K562 (cell line): ENCODE measurements at regions not wholly inside any gene's neighbourhood (a gene's known extent, or its start where the extent isn't known, plus 50 kb on each side); places are given as distances from the start of the nearest gene placed in this dataset.

ENCODE experiments used
- ATAC-seq: fragments of 200-7000 bp; cut with Tn5 transposase; 3 replicates; pipeline ENCODE4 v1.9.1; 2020; ENCODE audit warnings: moderate library complexity
- BruUV-seq: library from RNA; stranded (reverse); fragments of 400-500 nt; replicated peaks from 2 replicates; lab custom pipeline; 2021; lab: Mats Ljungman, UMichigan
- CTCF ChIA-PET: fragments of 300-600 bp; formaldehyde crosslinking; extraction: SDS; loops from one replicate; lab custom pipeline; 2021; ENCODE audit warnings: low intra/inter-chr PET ratio; lab: Yijun Ruan, JAX
- POLR2A ChIA-PET: fragments of 300-600, 350-650 bp; sonication (Branson Sonifier 250); formaldehyde crosslinking; extraction: SDS; loops from one replicate; lab custom pipeline; 2021; ENCODE audit warnings: antibody characterized with exemption, inconsistent platforms; lab: Yijun Ruan, JAX
- DNase-seq, 4 experiments: peaks; one replicate each; pipeline versions ENCODE4 v3.0.0 to v3.0.0-alpha.2; 2011 to 2018; ENCODE audit warnings: low spot score in 3 of 4, mixed read lengths in 3 of 4; ENCODE audit errors: extremely low read depth in 1 of 4
- FAIRE-seq: peaks from 2 replicates; lab custom pipeline; 2011; peaks lifted over from hg19 to GRCh38; lab: Jason Lieb, UNC
- H2AFZ ChIP-seq: 2 replicates; pipeline ENCODE4 v1.6.0; 2011; ENCODE audit warnings: low read depth, low read length, control low read depth, inconsistent platforms
- H3K27ac ChIP-seq: fragments of 200-600 bp; 3 replicates; pipeline ENCODE4 v1.8.0; 2011; ENCODE audit warnings: low read depth, mild to moderate bottlenecking, control low read depth, inconsistent platforms, low read length, moderate library complexity, mixed read lengths; ENCODE audit errors: extremely low read depth
- H3K27me3 ChIP-seq, 2 experiments: fragments of 300-600 bp in 1 of 2; 2 replicates in 1 of 2; 3 replicates in 1 of 2; pipeline versions ENCODE4 v1.6.0 to v1.8.0; 2011; ENCODE audit warnings: inconsistent platforms in 2 of 2, low read length in 2 of 2, mild to moderate bottlenecking in 1 of 2, mixed read lengths in 1 of 2, moderate library complexity in 1 of 2; ENCODE audit not compliant: control insufficient read depth in 2 of 2, insufficient read depth in 2 of 2
- H3K36me3 ChIP-seq: fragments of 300-600 bp; 3 replicates; pipeline ENCODE4 v1.8.0; 2011; ENCODE audit warnings: mild to moderate bottlenecking, low read length, inconsistent platforms; ENCODE audit not compliant: control insufficient read depth, insufficient read depth
- H3K4me1 ChIP-seq, 2 experiments: fragments of 200-600 bp in 1 of 2; replicated peaks in 1 of 2; 2 replicates in 1 of 2; 3 replicates in 1 of 2; pipeline versions ENCODE4 v1.5.1 to v1.8.0; 2011; ENCODE audit warnings: inconsistent platforms in 2 of 2, low read length in 2 of 2, mild to moderate bottlenecking in 1 of 2, mixed read lengths in 1 of 2, moderate library complexity in 1 of 2; ENCODE audit not compliant: control insufficient read depth in 2 of 2, insufficient read depth in 2 of 2
- H3K4me2 ChIP-seq: 2 replicates; pipeline ENCODE4 v1.6.1; 2011; ENCODE audit warnings: low read length, control low read depth, inconsistent platforms, mixed read lengths; ENCODE audit not compliant: insufficient read depth
- H3K4me3 ChIP-seq: fragments of 200-600 bp; sonication (generic), shearing (Covaris generic); 2 replicates; pipeline ENCODE4 v1.5.1; 2016; ENCODE audit warnings: control low read depth, inconsistent platforms
- H3K79me2 ChIP-seq: fragments of 200-600 bp; 3 replicates; pipeline ENCODE4 v1.8.0; 2011; ENCODE audit warnings: low read length, inconsistent platforms; ENCODE audit not compliant: control insufficient read depth, insufficient read depth
- H3K9ac ChIP-seq, 2 experiments: 2 replicates each; pipeline versions ENCODE4 v1.6.0 to v1.6.1; 2011; ENCODE audit warnings: low read depth in 2 of 2, low read length in 2 of 2, control low read depth in 1 of 2, inconsistent platforms in 1 of 2, mild to moderate bottlenecking in 1 of 2, mixed read lengths in 1 of 2; ENCODE audit not compliant: insufficient read depth in 1 of 2
- H3K9me1 ChIP-seq: one replicate; pipeline ENCODE4 v1.6.0; 2011; ENCODE audit warnings: inconsistent platforms, mild to moderate bottlenecking, low read length, moderate library complexity; ENCODE audit not compliant: control insufficient read depth, insufficient read depth
- H3K9me3 ChIP-seq: replicated peaks from 2 replicates; pipeline ENCODE4 v1.5.1; 2011; ENCODE audit warnings: low read depth, low read length, inconsistent platforms; ENCODE audit not compliant: control insufficient read depth, insufficient read depth
- H4K20me1 ChIP-seq: replicated peaks from 2 replicates; pipeline ENCODE4 v1.6.1; 2011; ENCODE audit warnings: low read length, inconsistent platforms, mixed read lengths; ENCODE audit not compliant: control insufficient read depth, insufficient read depth
- CREBBP ChIP-seq: IDR thresholded peaks from one replicate; pipeline ENCODE4 v1.6.1; 2012; ENCODE audit warnings: low read depth, mild to moderate bottlenecking, control low read depth, inconsistent platforms, low read length
- FOXA1 ChIP-seq: fragments of 450-650 bp; IDR thresholded peaks from 2 replicates; pipeline ENCODE4 v1.6.1; 2016; ENCODE audit warnings: mild to moderate bottlenecking, borderline replicate concordance
- GATAD2B ChIP-seq: fragments of 450-650 bp; IDR thresholded peaks from 2 replicates; pipeline ENCODE4 v1.6.1; 2017; ENCODE audit warnings: mild to moderate bottlenecking, borderline replicate concordance
- NFE2L1 ChIP-seq: fragments of 450-650 bp; IDR thresholded peaks from 2 replicates; pipeline ENCODE4 v1.6.1; 2016; ENCODE audit warnings: missing genetic modification characterization, low read depth, mild to moderate bottlenecking, missing compliant biosample characterization, moderate library complexity, borderline replicate concordance
- NR1H2 ChIP-seq: sonication (generic); formaldehyde crosslinking; IDR thresholded peaks from 2 replicates; pipeline ENCODE4 v1.4.0; 2020; ENCODE audit warnings: mild to moderate bottlenecking, missing genetic modification reagents
- NR2C2 ChIP-seq, 2 experiments: fragments of 200-800 bp in 1 of 2; sonication (Bioruptor generic) in 1 of 2; sonication (generic) in 1 of 2; formaldehyde crosslinking in 1 of 2; IDR thresholded peaks; 2 replicates each; pipeline versions ENCODE4 v1.6.1 to v1.8.0; 2016 to 2022; ENCODE audit warnings: mild to moderate bottlenecking in 1 of 2, missing compliant biosample characterization in 1 of 2, missing genetic modification characterization in 1 of 2, missing genetic modification reagents in 1 of 2
- STAT5B ChIP-seq: fragments of 250-450 bp; sonication (Bioruptor Pico); IDR thresholded peaks from 2 replicates; pipeline ENCODE4 v1.8.0; 2021; ENCODE audit warnings: mild to moderate bottlenecking, inconsistent platforms
- TCF3 ChIP-seq: sonication (generic); formaldehyde crosslinking; IDR thresholded peaks from 2 replicates; pipeline ENCODE4 v1.4.0; 2020; ENCODE audit warnings: mild to moderate bottlenecking, missing genetic modification reagents
- XRCC3 ChIP-seq: fragments of 450-650 bp; IDR thresholded peaks from 2 replicates; pipeline ENCODE4 v1.6.1; 2017; ENCODE audit warnings: mild to moderate bottlenecking, moderate library complexity
- ZC3H8 ChIP-seq: fragments of 450-650 bp; IDR thresholded peaks from 2 replicates; pipeline ENCODE4 v1.6.1; 2017
- ZNF175 ChIP-seq: fragments of 200-800 bp; sonication (Bioruptor generic); IDR thresholded peaks from 2 replicates; pipeline ENCODE4 v1.6.1; 2016; ENCODE audit warnings: low read depth, mild to moderate bottlenecking, missing genetic modification characterization, missing compliant biosample characterization
- ZNF197 ChIP-seq: fragments of 200-800 bp; sonication (Bioruptor generic); IDR thresholded peaks from 2 replicates; pipeline ENCODE4 v1.6.1; 2016; ENCODE audit warnings: low read depth, missing genetic modification characterization, missing compliant biosample characterization
- ZNF354B ChIP-seq: fragments of 250-450 bp; sonication (Bioruptor Pico); IDR thresholded peaks from 2 replicates; pipeline ENCODE4 v1.4.0; 2020
- WGBS: fragments of 100-300 bp; shearing (Covaris generic); methylation state at CpG from one replicate; pipeline ENCODE4 v1.1.6; 2016; ENCODE audit warnings: low coverage, mixed read lengths; ENCODE audit not compliant: insufficient coverage; ENCODE audit errors: missing lambda C conversion rate; 5-methylcytosine and 5-hydroxymethylcytosine counted together
- in situ Hi-C: fragments of 300-500 bp; cut with MboI; formaldehyde crosslinking; loops from 4 replicates; pipeline ENCODE4 v1.15.0; 2018; ENCODE audit warnings: inconsistent platforms, mixed read lengths
- intact Hi-C: fragments of 100-400 bp; cut with micrococcal nuclease; formaldehyde crosslinking; loops from 2 replicates; pipeline ENCODE4 v1.14.2; 2022
- TF ChIP-seq, protein P1 (sequence below), 2 experiments: IDR thresholded peaks; 2 replicates each; pipeline ENCODE4 v1.6.1; 2011; ENCODE audit warnings: borderline replicate concordance in 1 of 2, control low read depth in 1 of 2, low read depth in 1 of 2, low read length in 1 of 2, mild to moderate bottlenecking in 1 of 2, mixed read lengths in 1 of 2, moderate library complexity in 1 of 2; ENCODE audit not compliant: insufficient read depth in 1 of 2, insufficient read length in 1 of 2, poor library complexity in 1 of 2, severe bottlenecking in 1 of 2; ENCODE audit errors: extremely low read depth in 1 of 2
- TF ChIP-seq, protein P2 (sequence below): fragments of 450-650 bp; IDR thresholded peaks from 2 replicates; pipeline ENCODE4 v1.6.1; 2016; ENCODE audit warnings: antibody characterized with exemption
- TF ChIP-seq, protein P3 (sequence below): fragments of 250-450 bp; sonication (Bioruptor Pico); IDR thresholded peaks from 2 replicates; pipeline ENCODE4 v1.5.0; 2022; ENCODE audit warnings: mild to moderate bottlenecking
- TF ChIP-seq, protein P4 (sequence below): fragments of 450-650 bp; formaldehyde crosslinking; IDR thresholded peaks from 2 replicates; pipeline ENCODE4 v1.4.0; 2022; ENCODE audit warnings: missing genetic modification characterization

DNA sequence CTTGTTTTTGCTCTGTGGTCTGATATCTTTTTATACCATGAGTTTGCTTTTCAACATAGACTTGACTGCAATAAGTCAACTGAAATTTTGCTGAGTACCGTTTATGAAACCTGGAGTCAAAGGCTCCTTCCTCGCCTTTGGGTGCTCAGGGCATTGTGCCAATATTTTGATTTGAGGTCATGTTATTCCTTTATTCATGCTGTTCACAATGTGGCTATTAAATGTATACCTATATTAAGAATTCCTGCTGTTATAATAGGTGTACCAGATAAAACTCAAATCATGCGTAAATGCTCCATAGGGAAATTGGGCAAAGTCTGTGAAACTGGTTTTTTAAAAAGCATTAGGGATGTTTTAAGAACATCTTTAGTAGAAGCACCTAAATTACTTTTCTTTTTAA, 334.0 kb upstream of the NUDT12 start:
- H3K36me3 ChIP-seq = no peaks in the 10 kb centered on the region
- H4K20me1 ChIP-seq = no peaks in the 10 kb centered on the region
- no peak overlapping the region for H3K27ac ChIP-seq
- no peaks in the 10 kb centered on the region for H3K27me3 ChIP-seq
- intact Hi-C loops = no loop called here
- no peaks in the 10 kb centered on the region for H3K79me2 ChIP-seq
- ChIA-PET POLR2A (interaction anchor here (0.6 kb wide), 1 partner anchor 318 kb away, joined by 3 read pairs; no protein-coding TSS in a partner anchor), CTCF (no interaction called here)
- FAIRE-seq (no peak), DNase-seq (no peak), ATAC-seq (no peak)
- no peaks in the 10 kb centered on the region for H3K9me1 ChIP-seq
- 7% methylated on average over 3 of the region's 3 CpGs for WGBS
- in situ Hi-C loops = no loop called here
- no peaks in the 10 kb centered on the region for H3K9me3 ChIP-seq
- H3K4me3 ChIP-seq = no peak overlapping the region
- no peak overlapping the region for H2AFZ ChIP-seq
- H3K4me1 ChIP-seq = no peaks in the 10 kb centered on the region
- no peak overlapping the region for H3K4me2 ChIP-seq
- BruUV-seq = no TSS peak
- H3K9ac ChIP-seq = no peak overlapping the region
- TF ChIP-seq STAT5B (CRISPR knock-in tag) (no peak), NR2C2 (CRISPR knock-in tag; IDR thresholded peaks at IDR 0.05) (no peak), NR2C2 (tag; IDR thresholded peaks at IDR 0.05) (no peak), ZNF354B (CRISPR knock-in tag) (no peak), ZNF197 (no peak), CREBBP (no peak), TCF3 (CRISPR knock-in tag) (no peak), NFE2L1 (tag) (no peak), XRCC3 (no peak), ZC3H8 (no peak), GATAD2B (no peak), FOXA1 (no peak), NR1H2 (no peak), ZNF175 (no peak)
- TF ChIP-seq, protein P1, sequence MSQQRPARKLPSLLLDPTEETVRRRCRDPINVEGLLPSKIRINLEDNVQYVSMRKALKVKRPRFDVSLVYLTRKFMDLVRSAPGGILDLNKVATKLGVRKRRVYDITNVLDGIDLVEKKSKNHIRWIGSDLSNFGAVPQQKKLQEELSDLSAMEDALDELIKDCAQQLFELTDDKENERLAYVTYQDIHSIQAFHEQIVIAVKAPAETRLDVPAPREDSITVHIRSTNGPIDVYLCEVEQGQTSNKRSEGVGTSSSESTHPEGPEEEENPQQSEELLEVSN (IDR thresholded peaks at IDR 0.05; ENCODE audit: borderline replicate concordance in 1 of 2, extremely low read depth in 1 of 2, insufficient read depth in 1 of 2, insufficient read length in 1 of 2, low read depth in 1 of 2, low read length in 1 of 2, poor library complexity in 1 of 2, severe bottlenecking in 1 of 2) = no peak
- TF ChIP-seq, protein P2, sequence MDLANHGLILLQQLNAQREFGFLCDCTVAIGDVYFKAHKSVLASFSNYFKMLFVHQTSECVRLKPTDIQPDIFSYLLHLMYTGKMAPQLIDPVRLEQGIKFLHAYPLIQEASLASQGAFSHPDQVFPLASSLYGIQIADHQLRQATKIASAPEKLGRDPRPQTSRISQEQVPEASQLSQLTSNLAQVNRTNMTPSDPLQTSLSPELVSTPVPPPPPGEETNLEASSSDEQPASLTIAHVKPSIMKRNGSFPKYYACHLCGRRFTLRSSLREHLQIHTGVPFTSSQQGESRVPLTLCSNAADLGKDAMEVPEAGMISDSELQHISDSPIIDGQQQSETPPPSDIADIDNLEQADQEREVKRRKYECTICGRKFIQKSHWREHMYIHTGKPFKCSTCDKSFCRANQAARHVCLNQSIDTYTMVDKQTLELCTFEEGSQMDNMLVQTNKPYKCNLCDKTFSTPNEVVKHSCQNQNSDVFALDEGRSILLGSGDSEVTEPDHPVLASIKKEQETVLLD = no peak
- TF ChIP-seq, protein P3, sequence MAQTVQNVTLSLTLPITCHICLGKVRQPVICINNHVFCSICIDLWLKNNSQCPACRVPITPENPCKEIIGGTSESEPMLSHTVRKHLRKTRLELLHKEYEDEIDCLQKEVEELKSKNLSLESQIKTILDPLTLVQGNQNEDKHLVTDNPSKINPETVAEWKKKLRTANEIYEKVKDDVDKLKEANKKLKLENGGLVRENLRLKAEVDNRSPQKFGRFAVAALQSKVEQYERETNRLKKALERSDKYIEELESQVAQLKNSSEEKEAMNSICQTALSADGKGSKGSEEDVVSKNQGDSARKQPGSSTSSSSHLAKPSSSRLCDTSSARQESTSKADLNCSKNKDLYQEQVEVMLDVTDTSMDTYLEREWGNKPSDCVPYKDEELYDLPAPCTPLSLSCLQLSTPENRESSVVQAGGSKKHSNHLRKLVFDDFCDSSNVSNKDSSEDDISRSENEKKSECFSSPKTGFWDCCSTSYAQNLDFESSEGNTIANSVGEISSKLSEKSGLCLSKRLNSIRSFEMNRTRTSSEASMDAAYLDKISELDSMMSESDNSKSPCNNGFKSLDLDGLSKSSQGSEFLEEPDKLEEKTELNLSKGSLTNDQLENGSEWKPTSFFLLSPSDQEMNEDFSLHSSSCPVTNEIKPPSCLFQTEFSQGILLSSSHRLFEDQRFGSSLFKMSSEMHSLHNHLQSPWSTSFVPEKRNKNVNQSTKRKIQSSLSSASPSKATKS (CRISPR knock-in tag) = no peak
- TF ChIP-seq, protein P4, sequence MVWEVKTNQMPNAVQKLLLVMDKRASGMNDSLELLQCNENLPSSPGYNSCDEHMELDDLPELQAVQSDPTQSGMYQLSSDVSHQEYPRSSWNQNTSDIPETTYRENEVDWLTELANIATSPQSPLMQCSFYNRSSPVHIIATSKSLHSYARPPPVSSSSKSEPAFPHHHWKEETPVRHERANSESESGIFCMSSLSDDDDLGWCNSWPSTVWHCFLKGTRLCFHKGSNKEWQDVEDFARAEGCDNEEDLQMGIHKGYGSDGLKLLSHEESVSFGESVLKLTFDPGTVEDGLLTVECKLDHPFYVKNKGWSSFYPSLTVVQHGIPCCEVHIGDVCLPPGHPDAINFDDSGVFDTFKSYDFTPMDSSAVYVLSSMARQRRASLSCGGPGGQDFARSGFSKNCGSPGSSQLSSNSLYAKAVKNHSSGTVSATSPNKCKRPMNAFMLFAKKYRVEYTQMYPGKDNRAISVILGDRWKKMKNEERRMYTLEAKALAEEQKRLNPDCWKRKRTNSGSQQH = no peak
